ENCODE measurements at regions not wholly inside any gene's neighbourhood (a gene's known extent, or its start where the extent isn't known, plus 50 kb on each side); places are given as distances from the start of the nearest gene placed in this dataset.
"Not testable (repeated sequence)": the region's sequence is repeated elsewhere in the genome, so short reads cannot be mapped to it uniquely, and the experiment has no call there.

- Mint-ChIP-seq H3K9me3 (no peaks in the 10 kb centered on the region), H3K36me3 (ENCODE audit: low read depth) (no peaks in the 10 kb centered on the region), H3K4me1 (peaks cover 4% of the 10 kb centered on the region), H3K27ac (ENCODE audit: unreplicated experiment) (no peak overlapping the region), H3K27me3 (ENCODE audit: low read depth) (peaks cover 70% of the 10 kb centered on the region), H3K4me3 (no peak overlapping the region)
- no peak for DNase-seq (ENCODE audit: low read depth, low spot score)
- TF ChIP-seq CTCF (conservative IDR thresholded peaks at IDR 0.05): no peak
These were observed 116.9 kb upstream of the EEF2KMT start for GRCh38 chr16:5214466-5214865.

- H3K27me3 Mint-ChIP-seq (ENCODE audit: low read depth): peaks cover 63% of the 10 kb centered on the region
- not testable (repeated sequence) for H3K4me3 Mint-ChIP-seq; H3K27ac Mint-ChIP-seq (ENCODE audit: unreplicated experiment); H3K4me1 Mint-ChIP-seq; DNase-seq (ENCODE audit: low read depth, low spot score); H3K36me3 Mint-ChIP-seq (ENCODE audit: low read depth); H3K9me3 Mint-ChIP-seq
These were observed 114.9 kb upstream of the EEF2KMT start for GRCh38 chr16:5212501-5212900.

GRCh38 chr16:5207862-5208498 is 110.4 kb upstream of the EEF2KMT start:
- H3K4me3 Mint-ChIP-seq; H3K27ac Mint-ChIP-seq (ENCODE audit: unreplicated experiment); H3K9me3 Mint-ChIP-seq; H3K4me1 Mint-ChIP-seq; DNase-seq (ENCODE audit: low read depth, low spot score); H3K36me3 Mint-ChIP-seq (ENCODE audit: low read depth): not testable (repeated sequence)
- peaks cover 40% of the 10 kb centered on the region for H3K27me3 Mint-ChIP-seq (ENCODE audit: low read depth)

GRCh38 chr16:5207001-5207523 is 109.5 kb upstream of the EEF2KMT start:
- no peak for DNase-seq (ENCODE audit: low read depth, low spot score)
- Mint-ChIP-seq H3K36me3 (ENCODE audit: low read depth) (no peaks in the 10 kb centered on the region), H3K4me3 (no peak overlapping the region), H3K4me1 (no peaks in the 10 kb centered on the region), H3K27ac (ENCODE audit: unreplicated experiment) (no peak overlapping the region), H3K9me3 (peaks cover 5% of the 10 kb centered on the region), H3K27me3 (ENCODE audit: low read depth) (peaks cover 31% of the 10 kb centered on the region)
- TF ChIP-seq CTCF (conservative IDR thresholded peaks at IDR 0.05): no peak

GRCh38 chr16:5206331-5206990 is 108.9 kb upstream of the EEF2KMT start:
- peaks cover 5% of the 10 kb centered on the region for H3K9me3 Mint-ChIP-seq
- no peak overlapping the region for H3K4me3 Mint-ChIP-seq
- H3K27me3 Mint-ChIP-seq (ENCODE audit: low read depth): peaks cover 25% of the 10 kb centered on the region
- H3K36me3 Mint-ChIP-seq (ENCODE audit: low read depth): no peaks in the 10 kb centered on the region
- H3K4me1 Mint-ChIP-seq: no peaks in the 10 kb centered on the region
- no peak for DNase-seq (ENCODE audit: low read depth, low spot score)
- no peak for TF ChIP-seq CTCF (conservative IDR thresholded peaks at IDR 0.05)
- no peak overlapping the region for H3K27ac Mint-ChIP-seq (ENCODE audit: unreplicated experiment)

DNA sequence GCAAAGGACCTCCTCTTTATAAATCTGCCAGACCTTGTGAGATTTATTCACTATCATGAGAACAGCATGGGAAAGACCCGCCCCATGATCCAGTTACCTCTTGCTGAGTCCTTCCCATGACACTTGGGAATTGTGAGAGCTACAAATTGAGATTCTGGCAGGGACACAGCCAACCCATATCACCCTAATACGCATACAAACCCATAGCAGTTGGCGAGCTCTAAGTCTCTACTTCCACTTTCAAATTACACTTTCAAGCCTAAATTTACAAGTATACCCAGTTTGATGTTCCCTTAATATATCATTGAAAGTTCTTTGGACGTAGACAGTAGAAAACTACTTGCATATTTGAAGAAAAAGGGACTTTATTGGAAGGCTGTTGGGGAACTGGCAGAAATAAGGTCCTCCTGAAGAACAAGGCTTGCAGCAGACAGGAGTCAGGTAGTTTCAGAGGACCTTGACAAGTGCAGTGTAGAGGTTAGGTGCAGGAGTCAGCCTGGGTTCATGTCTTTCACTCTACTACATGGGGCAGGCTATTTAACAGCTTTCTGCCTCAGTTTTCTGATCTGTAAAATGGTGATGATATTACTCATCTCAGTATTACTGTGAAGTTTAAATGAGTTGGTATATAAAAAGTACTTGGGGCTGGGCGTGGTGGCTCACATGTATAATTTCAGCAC is 107.9 kb upstream of the EEF2KMT start:
- Mint-ChIP-seq H3K27ac (ENCODE audit: unreplicated experiment) (no peak overlapping the region), H3K27me3 (ENCODE audit: low read depth) (peaks cover 19% of the 10 kb centered on the region), H3K4me1 (no peaks in the 10 kb centered on the region), H3K36me3 (ENCODE audit: low read depth) (no peaks in the 10 kb centered on the region), H3K4me3 (no peak overlapping the region), H3K9me3 (peaks cover 5% of the 10 kb centered on the region)
- no peak for DNase-seq (ENCODE audit: low read depth, low spot score)
- TF ChIP-seq CTCF (conservative IDR thresholded peaks at IDR 0.05): no peak

DNA sequence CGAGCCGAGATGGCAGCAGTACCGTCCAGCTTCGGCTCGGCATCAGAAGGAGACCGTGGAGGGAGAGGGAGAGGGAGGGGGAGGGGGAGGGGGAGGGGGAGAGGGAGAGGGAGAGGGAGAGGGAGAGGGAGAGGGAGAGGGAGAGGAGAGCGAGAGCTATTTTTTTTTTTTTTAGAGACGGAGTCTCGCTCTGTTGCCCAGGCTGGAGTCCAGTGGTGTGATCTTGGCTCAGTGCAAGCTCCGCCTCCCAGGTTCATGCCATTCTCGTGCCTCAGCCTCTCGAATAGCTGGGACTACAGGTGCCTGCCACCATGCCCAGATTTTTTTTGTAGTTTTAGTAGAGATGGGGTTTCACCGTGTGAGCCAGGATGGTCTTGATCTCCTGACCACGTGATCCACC is 106.1 kb upstream of the EEF2KMT start:
- H3K27me3 Mint-ChIP-seq (ENCODE audit: low read depth): peaks cover 12% of the 10 kb centered on the region
- not testable (repeated sequence) for H3K27ac Mint-ChIP-seq (ENCODE audit: unreplicated experiment); H3K4me3 Mint-ChIP-seq; H3K4me1 Mint-ChIP-seq; H3K36me3 Mint-ChIP-seq (ENCODE audit: low read depth); H3K9me3 Mint-ChIP-seq; DNase-seq (ENCODE audit: low read depth, low spot score)
